Endothelial cell (in vitro differentiated cells): ENCODE measurements at regions not wholly inside any gene's neighbourhood (a gene's known extent, or its start where the extent isn't known, plus 50 kb on each side); places are given as distances from the start of the nearest gene placed in this dataset.

Experiments used
- DNase-seq: peaks from one replicate; pipeline ENCODE4 v3.0.0; 2021; ENCODE audit warnings: low spot score
- H3K27ac Mint-ChIP-seq: one replicate; pipeline ENCODE4 v1.8.0; 2021; ENCODE audit warnings: mixed read lengths, inconsistent platforms; ENCODE audit not compliant: unreplicated experiment
- H3K27me3 Mint-ChIP-seq: one replicate; pipeline ENCODE4 v1.8.0; 2021; ENCODE audit warnings: mild to moderate bottlenecking, moderate library complexity, mixed read lengths, inconsistent platforms; ENCODE audit not compliant: unreplicated experiment
- H3K36me3 Mint-ChIP-seq: one replicate; pipeline ENCODE4 v1.8.0; 2021; ENCODE audit warnings: mild to moderate bottlenecking, low read depth, mixed read lengths, inconsistent platforms; ENCODE audit not compliant: unreplicated experiment
- H3K4me1 Mint-ChIP-seq: one replicate; pipeline ENCODE4 v1.8.0; 2021; ENCODE audit warnings: mild to moderate bottlenecking, mixed read lengths, inconsistent platforms; ENCODE audit not compliant: unreplicated experiment
- H3K4me3 Mint-ChIP-seq: one replicate; pipeline ENCODE4 v1.8.0; 2021; ENCODE audit warnings: mild to moderate bottlenecking, mixed read lengths, inconsistent platforms; ENCODE audit not compliant: unreplicated experiment
- H3K9me3 Mint-ChIP-seq: one replicate; pipeline ENCODE4 v1.8.0; 2021; ENCODE audit warnings: mixed read lengths, inconsistent platforms; ENCODE audit not compliant: unreplicated experiment
- TF ChIP-seq, protein P1 (sequence below): fragments of 200-600 bp; sonication (generic); IDR thresholded peaks from one replicate; pipeline ENCODE4 v1.5.0; 2021; ENCODE audit warnings: antibody characterized with exemption; ENCODE audit not compliant: unreplicated experiment

DNA sequence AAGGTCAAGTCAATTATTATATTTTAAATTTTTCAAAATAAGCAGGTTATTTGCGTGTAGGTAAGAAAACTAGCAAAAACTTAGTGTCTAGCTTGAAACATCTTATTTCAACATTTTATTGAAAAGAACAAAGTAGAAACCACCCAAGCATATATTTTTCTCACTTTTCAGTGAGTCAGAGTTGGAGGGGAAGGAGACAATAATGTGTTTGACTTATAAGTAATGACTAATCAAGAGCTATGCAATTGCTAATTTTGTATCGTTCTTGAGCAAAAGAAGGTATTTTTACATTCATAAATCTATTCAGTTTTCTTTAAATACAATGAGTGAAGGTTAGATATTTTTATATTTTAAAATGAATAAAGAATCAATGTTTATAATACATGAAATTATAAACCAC, 54.4 kb upstream of the P2RY1 start:
- peaks cover 8% of the 10 kb centered on the region for H3K36me3 Mint-ChIP-seq
- TF ChIP-seq, protein P1, sequence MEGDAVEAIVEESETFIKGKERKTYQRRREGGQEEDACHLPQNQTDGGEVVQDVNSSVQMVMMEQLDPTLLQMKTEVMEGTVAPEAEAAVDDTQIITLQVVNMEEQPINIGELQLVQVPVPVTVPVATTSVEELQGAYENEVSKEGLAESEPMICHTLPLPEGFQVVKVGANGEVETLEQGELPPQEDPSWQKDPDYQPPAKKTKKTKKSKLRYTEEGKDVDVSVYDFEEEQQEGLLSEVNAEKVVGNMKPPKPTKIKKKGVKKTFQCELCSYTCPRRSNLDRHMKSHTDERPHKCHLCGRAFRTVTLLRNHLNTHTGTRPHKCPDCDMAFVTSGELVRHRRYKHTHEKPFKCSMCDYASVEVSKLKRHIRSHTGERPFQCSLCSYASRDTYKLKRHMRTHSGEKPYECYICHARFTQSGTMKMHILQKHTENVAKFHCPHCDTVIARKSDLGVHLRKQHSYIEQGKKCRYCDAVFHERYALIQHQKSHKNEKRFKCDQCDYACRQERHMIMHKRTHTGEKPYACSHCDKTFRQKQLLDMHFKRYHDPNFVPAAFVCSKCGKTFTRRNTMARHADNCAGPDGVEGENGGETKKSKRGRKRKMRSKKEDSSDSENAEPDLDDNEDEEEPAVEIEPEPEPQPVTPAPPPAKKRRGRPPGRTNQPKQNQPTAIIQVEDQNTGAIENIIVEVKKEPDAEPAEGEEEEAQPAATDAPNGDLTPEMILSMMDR = no peak
- no peak overlapping the region for H3K27ac Mint-ChIP-seq
- peaks cover 8% of the 10 kb centered on the region for H3K9me3 Mint-ChIP-seq
- H3K4me1 Mint-ChIP-seq = peaks cover 3% of the 10 kb centered on the region
- no peaks in the 10 kb centered on the region for H3K27me3 Mint-ChIP-seq
- no peak for DNase-seq
- no peak overlapping the region for H3K4me3 Mint-ChIP-seq

DNA sequence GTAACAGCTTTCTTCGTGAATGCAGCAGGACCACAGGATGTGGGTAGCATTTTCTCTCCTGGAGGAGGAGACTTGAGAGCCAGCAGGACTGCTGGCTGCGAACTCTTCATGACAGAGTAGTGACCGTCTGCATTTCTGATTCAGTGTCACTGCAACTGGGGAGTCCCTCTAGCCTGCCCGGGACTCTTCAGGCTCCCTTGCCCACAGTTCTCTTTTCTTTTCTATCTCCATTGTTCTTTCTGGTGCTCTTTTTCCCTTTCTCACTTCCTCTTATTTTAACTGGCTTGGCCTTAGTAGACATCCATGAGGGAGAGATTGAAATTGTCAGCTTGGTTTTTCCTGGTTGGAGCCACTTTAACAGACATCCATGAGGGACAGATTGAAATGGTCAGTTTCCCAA, 49.9 kb upstream of the P2RY1 start:
- no peaks in the 10 kb centered on the region for H3K27me3 Mint-ChIP-seq
- H3K4me3 Mint-ChIP-seq = no peak overlapping the region
- TF ChIP-seq, protein P1 = no peak
- H3K36me3 Mint-ChIP-seq = peaks cover 8% of the 10 kb centered on the region
- peaks cover 8% of the 10 kb centered on the region for H3K9me3 Mint-ChIP-seq
- no peak overlapping the region for H3K27ac Mint-ChIP-seq
- DNase-seq = no peak
- H3K4me1 Mint-ChIP-seq = no peaks in the 10 kb centered on the region
